Keratinocyte (primary cell): ENCODE measurements at regions not wholly inside any gene's neighbourhood (a gene's known extent, or its start where the extent isn't known, plus 50 kb on each side); places are given as distances from the start of the nearest gene placed in this dataset.

Experiments
- EZH2 ChIP-seq: IDR thresholded peaks from one replicate; pipeline ENCODE4 v1.6.1; 2012; ENCODE audit warnings: inconsistent platforms, mild to moderate bottlenecking, low read length, moderate library complexity
- TF ChIP-seq, protein P1 (sequence below), 3 experiments: IDR thresholded peaks in 1 of 3; conservative IDR thresholded peaks in 1 of 3; optimal IDR thresholded peaks in 1 of 3; 2 replicates in 2 of 3; 3 replicates in 1 of 3; pipeline versions ENCODE3 to v1.5.1; 2011; ENCODE audit warnings: low read length in 3 of 3, mild to moderate bottlenecking in 3 of 3, moderate library complexity in 2 of 3, control low read depth in 1 of 3, inconsistent platforms in 1 of 3; ENCODE audit not compliant: insufficient read depth in 2 of 3; ENCODE audit errors: extremely low read depth in 1 of 3

DNA sequence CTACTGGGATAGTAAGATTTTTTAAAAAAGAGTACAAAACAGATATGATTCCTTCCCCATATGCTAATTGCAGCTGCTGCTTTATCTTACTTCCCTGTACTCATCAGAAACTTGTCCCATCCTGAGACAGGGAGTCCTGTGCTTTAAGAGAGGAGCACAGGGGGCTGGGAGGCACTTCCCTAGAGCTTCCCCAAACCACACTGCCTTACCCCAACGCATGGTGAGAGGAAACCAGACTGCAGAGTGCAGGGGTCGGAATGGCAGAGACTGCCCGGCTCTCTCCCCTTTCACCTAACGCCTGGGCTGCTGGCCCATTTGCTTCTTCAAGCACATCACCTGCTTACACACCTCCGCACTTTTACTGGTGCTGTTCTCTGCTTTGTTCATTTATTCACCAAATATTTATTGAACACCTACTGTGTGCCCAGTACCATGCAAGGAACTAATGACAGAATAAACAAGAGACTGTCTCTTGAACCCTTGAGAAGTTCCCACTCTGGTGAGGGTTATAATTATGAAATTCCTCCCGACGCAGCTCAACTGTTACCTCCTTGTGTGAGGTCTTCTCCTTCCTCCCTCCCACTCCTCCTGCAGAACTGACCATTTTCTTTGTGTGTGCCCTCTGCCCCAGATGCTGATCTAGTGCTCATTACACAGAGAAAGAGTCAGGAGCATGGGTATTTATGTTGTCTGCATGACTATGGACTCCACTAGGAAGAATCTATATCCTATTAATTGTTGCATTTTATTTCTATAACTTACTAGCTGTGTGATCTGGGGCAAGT is 289.7 kb downstream of the TCF7L2 start:
- TF ChIP-seq EZH2, result no peak
- TF ChIP-seq, protein P1, sequence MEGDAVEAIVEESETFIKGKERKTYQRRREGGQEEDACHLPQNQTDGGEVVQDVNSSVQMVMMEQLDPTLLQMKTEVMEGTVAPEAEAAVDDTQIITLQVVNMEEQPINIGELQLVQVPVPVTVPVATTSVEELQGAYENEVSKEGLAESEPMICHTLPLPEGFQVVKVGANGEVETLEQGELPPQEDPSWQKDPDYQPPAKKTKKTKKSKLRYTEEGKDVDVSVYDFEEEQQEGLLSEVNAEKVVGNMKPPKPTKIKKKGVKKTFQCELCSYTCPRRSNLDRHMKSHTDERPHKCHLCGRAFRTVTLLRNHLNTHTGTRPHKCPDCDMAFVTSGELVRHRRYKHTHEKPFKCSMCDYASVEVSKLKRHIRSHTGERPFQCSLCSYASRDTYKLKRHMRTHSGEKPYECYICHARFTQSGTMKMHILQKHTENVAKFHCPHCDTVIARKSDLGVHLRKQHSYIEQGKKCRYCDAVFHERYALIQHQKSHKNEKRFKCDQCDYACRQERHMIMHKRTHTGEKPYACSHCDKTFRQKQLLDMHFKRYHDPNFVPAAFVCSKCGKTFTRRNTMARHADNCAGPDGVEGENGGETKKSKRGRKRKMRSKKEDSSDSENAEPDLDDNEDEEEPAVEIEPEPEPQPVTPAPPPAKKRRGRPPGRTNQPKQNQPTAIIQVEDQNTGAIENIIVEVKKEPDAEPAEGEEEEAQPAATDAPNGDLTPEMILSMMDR (optimal IDR thresholded peaks at IDR 0.05 in 1 of 3, IDR thresholded peaks at IDR 0.05 in 1 of 3, conservative IDR thresholded peaks at IDR 0.05 in 1 of 3; ENCODE audit: extremely low read depth in 1 of 3, insufficient read depth in 2 of 3, low read length in 3 of 3), result no peak
